ENCODE measurements at regions not wholly inside any gene's neighbourhood (a gene's known extent, or its start where the extent isn't known, plus 50 kb on each side); places are given as distances from the start of the nearest gene placed in this dataset.

GRCh38 chr6:65922049-65922448 lies 215.0 kb upstream of the EYS start:
- TF ChIP-seq CBX3 (IDR thresholded peaks at IDR 0.05; ENCODE audit: borderline replicate concordance, low read depth), result no peak
- TF ChIP-seq CEBPZ (IDR thresholded peaks at IDR 0.05; ENCODE audit: low read depth, low read length), result no peak
- TF ChIP-seq, protein P1, sequence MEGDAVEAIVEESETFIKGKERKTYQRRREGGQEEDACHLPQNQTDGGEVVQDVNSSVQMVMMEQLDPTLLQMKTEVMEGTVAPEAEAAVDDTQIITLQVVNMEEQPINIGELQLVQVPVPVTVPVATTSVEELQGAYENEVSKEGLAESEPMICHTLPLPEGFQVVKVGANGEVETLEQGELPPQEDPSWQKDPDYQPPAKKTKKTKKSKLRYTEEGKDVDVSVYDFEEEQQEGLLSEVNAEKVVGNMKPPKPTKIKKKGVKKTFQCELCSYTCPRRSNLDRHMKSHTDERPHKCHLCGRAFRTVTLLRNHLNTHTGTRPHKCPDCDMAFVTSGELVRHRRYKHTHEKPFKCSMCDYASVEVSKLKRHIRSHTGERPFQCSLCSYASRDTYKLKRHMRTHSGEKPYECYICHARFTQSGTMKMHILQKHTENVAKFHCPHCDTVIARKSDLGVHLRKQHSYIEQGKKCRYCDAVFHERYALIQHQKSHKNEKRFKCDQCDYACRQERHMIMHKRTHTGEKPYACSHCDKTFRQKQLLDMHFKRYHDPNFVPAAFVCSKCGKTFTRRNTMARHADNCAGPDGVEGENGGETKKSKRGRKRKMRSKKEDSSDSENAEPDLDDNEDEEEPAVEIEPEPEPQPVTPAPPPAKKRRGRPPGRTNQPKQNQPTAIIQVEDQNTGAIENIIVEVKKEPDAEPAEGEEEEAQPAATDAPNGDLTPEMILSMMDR (IDR thresholded peaks at IDR 0.05 in 2 of 3, conservative IDR thresholded peaks at IDR 0.05 in 1 of 3; ENCODE audit: control insufficient read depth in 2 of 3, extremely low read depth in 1 of 3, insufficient read depth in 1 of 3, low read depth in 3 of 3, low read length in 3 of 3), result no peak
- TF ChIP-seq BCL3 (IDR thresholded peaks at IDR 0.05; ENCODE audit: borderline replicate concordance, insufficient read depth, low read depth, low read length, poor library complexity, severe bottlenecking), result no peak
- peak; percentile 83; the same call in 1 of the 3 replicates for TF ChIP-seq POU2F2 (IDR thresholded peaks at IDR 0.05; ENCODE audit: borderline replicate concordance, low read depth, low read length)
- TF ChIP-seq TCF7 (IDR thresholded peaks at IDR 0.05; ENCODE audit: borderline replicate concordance), result peak; percentile 85
- no peak for TF ChIP-seq RBBP5 (conservative IDR thresholded peaks at IDR 0.05)
- TF ChIP-seq PAX5 (IDR thresholded peaks at IDR 0.05; ENCODE audit: borderline replicate concordance, low read depth, low read length), result 0 out of 2 replicates have a peak, but pooled peaks have one; percentile 22
